ENCODE measurements at regions not wholly inside any gene's neighbourhood (a gene's known extent, or its start where the extent isn't known, plus 50 kb on each side); places are given as distances from the start of the nearest gene placed in this dataset.

DNA sequence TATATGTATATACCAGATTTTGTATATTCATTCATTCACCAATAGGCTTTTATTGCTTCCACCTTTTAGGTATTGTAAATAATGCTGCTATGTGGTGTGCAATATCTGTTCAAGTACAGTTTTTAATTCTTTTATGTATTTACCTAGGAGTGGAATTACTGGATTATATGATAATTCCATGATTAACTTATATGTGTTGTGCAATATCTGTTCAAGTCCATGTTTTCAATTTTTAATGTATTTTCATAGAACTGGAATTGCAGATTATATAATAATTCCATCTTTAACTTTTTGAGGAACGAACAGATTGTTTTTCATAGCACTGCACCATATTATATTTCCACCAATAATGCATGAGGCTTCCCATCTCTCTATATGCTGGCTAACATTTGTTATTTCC, 50.6 kb upstream of the L3MBTL4 start:
- Histone ChIP-seq H3K4me3 (ENCODE audit: low read depth, low read length) (no peak overlapping the region), H3K27ac (no peak overlapping the region), H3K9me3 (ENCODE audit: severe bottlenecking) (no peaks in the 10 kb centered on the region), H3K27me3 (ENCODE audit: insufficient read depth, low read depth, severe bottlenecking) (no peaks in the 10 kb centered on the region), H3K36me3 (no peaks in the 10 kb centered on the region)
- no peak for DNase-seq
- TF ChIP-seq, protein P1, sequence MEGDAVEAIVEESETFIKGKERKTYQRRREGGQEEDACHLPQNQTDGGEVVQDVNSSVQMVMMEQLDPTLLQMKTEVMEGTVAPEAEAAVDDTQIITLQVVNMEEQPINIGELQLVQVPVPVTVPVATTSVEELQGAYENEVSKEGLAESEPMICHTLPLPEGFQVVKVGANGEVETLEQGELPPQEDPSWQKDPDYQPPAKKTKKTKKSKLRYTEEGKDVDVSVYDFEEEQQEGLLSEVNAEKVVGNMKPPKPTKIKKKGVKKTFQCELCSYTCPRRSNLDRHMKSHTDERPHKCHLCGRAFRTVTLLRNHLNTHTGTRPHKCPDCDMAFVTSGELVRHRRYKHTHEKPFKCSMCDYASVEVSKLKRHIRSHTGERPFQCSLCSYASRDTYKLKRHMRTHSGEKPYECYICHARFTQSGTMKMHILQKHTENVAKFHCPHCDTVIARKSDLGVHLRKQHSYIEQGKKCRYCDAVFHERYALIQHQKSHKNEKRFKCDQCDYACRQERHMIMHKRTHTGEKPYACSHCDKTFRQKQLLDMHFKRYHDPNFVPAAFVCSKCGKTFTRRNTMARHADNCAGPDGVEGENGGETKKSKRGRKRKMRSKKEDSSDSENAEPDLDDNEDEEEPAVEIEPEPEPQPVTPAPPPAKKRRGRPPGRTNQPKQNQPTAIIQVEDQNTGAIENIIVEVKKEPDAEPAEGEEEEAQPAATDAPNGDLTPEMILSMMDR (IDR thresholded peaks at IDR 0.05; ENCODE audit: low read depth, low read length) = no peak

- no peaks in the 10 kb centered on the region for H3K9me3 ChIP-seq (ENCODE audit: severe bottlenecking)
- no peaks in the 10 kb centered on the region for H3K36me3 ChIP-seq
- H3K4me3 ChIP-seq (ENCODE audit: low read depth, low read length) = no peak overlapping the region
- DNase-seq = no peak
- no peak overlapping the region for H3K27ac ChIP-seq
- TF ChIP-seq, protein P1 (IDR thresholded peaks at IDR 0.05; ENCODE audit: low read depth, low read length) = no peak
- H3K27me3 ChIP-seq (ENCODE audit: insufficient read depth, low read depth, severe bottlenecking) = no peaks in the 10 kb centered on the region
Measured at GRCh38 chr18:6476190-6476589, 61.5 kb upstream of the L3MBTL4 start.

DNA sequence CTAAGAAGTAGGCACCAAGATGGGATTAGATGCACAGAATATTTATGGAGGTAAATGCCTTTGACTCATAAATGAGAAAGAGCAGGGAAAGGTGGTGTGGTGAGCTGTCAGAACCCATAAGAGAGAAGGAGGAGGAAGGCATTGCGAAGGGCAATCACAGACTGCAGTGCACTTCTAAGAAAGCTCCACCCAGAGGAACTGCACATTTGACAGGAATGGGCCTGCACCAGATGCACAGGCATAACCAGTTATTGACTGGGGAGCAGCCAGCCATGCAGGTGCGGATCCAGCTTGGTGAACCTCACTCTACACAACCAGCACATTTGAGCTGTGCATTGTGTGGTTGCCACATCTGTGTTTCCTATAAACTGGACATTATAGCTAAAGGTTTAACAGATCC, 62.2 kb upstream of the L3MBTL4 start:
- Histone ChIP-seq H3K27ac (no peak overlapping the region), H3K36me3 (no peaks in the 10 kb centered on the region), H3K4me3 (ENCODE audit: low read depth, low read length) (no peak overlapping the region), H3K9me3 (ENCODE audit: severe bottlenecking) (no peaks in the 10 kb centered on the region), H3K27me3 (ENCODE audit: insufficient read depth, low read depth, severe bottlenecking) (no peaks in the 10 kb centered on the region)
- DNase-seq = no peak
- TF ChIP-seq, protein P1 (IDR thresholded peaks at IDR 0.05; ENCODE audit: low read depth, low read length) = no peak

DNA sequence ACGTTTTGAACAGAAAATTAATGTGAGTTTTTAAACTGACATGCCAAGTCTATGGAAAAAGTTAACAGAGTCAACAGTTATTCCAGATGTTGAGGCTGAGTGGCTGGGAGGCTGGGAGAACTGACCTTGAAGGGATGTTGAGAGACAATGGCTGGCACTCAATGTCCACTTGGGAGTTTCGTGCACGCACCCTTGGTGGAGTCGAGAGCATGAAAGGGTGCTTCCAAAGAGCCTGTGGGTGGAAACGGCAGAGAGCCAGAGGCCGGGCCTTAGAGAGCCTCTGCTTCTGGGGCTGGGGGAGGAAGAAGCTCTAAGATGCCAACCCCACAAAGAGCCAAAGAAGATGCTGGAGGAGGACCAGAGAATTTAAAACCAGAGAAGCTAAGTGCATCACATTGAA, 63.4 kb upstream of the L3MBTL4 start:
- DNase-seq = no peak
- TF ChIP-seq, protein P1 (IDR thresholded peaks at IDR 0.05; ENCODE audit: low read depth, low read length) = no peak
- Histone ChIP-seq H3K9me3 (ENCODE audit: severe bottlenecking) (no peaks in the 10 kb centered on the region), H3K27ac (no peak overlapping the region), H3K36me3 (no peaks in the 10 kb centered on the region), H3K4me3 (ENCODE audit: low read depth, low read length) (no peak overlapping the region), H3K27me3 (ENCODE audit: insufficient read depth, low read depth, severe bottlenecking) (peaks cover 3% of the 10 kb centered on the region)

DNA sequence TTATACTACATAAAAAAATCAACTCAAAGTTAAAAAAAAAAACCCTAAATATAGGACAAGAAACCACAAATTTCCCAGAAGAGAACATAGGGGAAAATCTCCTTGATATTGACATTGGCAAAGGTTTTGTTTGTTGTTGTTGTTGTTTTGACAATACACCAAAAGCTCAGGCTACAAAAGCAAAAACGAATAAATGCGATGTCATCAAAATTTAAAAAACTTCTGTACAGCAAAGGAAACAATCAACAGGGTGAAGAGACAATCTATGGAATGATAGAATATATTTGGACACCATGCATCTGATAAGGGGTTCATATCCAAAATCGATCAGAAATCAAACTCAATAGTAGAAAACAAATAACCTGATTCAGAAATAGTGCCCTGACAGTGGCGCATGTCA, 65.0 kb upstream of the L3MBTL4 start:
- Histone ChIP-seq H3K27ac (no peak overlapping the region), H3K36me3 (no peaks in the 10 kb centered on the region), H3K27me3 (ENCODE audit: insufficient read depth, low read depth, severe bottlenecking) (peaks cover 7% of the 10 kb centered on the region), H3K4me3 (ENCODE audit: low read depth, low read length) (no peak overlapping the region), H3K9me3 (ENCODE audit: severe bottlenecking) (no peaks in the 10 kb centered on the region)
- TF ChIP-seq, protein P1 (IDR thresholded peaks at IDR 0.05; ENCODE audit: low read depth, low read length) = no peak
- DNase-seq = no peak

DNA sequence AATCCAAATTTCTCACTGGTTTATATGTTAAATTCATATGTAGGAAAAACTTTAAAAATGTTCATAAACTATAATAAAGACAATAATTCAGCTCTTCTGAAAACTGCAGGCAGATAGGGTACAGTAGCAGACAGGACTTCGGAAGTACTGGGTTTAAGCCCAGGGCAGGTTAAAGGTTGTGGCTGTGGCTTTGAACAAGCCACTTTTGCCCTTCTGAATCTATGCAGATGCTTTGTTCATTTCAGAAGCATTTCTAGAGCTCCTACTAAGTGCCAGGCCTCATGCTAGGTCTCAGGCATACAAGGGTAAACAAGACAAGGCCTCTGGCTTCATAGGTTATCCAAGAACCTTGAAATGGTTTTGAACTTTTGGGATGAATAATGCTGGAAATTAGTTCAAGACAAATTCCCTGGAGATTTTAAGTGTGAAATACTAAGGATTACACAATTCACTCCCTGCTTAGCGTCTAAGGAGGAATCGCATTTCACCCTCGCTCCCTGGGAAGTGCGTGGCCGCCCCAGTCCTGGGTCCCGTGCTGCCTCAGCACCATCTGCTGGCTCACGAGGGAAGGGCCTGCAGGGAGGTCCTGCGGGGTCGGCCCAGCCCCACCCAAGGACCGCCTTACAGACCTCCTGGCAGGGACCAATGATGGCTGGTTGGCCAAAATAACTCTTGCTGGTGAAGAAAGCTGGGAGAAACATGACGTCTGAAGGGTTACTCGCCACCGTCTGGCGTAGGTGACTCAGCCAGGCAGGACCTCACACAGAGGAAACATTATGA, 67.7 kb upstream of the L3MBTL4 start:
- Histone ChIP-seq H3K27me3 (ENCODE audit: insufficient read depth, low read depth, severe bottlenecking) (peaks cover 26% of the 10 kb centered on the region), H3K36me3 (no peaks in the 10 kb centered on the region), H3K4me3 (ENCODE audit: low read depth, low read length) (no peak overlapping the region), H3K27ac (no peak overlapping the region), H3K9me3 (ENCODE audit: severe bottlenecking) (no peaks in the 10 kb centered on the region)
- DNase-seq = peak; percentile 73
- TF ChIP-seq, protein P1 (IDR thresholded peaks at IDR 0.05; ENCODE audit: low read depth, low read length) = peak; percentile 89
